T-helper 22 cell (primary cell): ENCODE measurements at regions not wholly inside any gene's neighbourhood (a gene's known extent, or its start where the extent isn't known, plus 50 kb on each side); places are given as distances from the start of the nearest gene placed in this dataset.
"Not testable (repeated sequence)": the region's sequence is repeated elsewhere in the genome, so short reads cannot be mapped to it uniquely, and the experiment has no call there.

Experiments used
- DNase-seq: peaks from one replicate; pipeline ENCODE4 v3.0.0-alpha.2; 2020; ENCODE audit warnings: low read depth

DNA sequence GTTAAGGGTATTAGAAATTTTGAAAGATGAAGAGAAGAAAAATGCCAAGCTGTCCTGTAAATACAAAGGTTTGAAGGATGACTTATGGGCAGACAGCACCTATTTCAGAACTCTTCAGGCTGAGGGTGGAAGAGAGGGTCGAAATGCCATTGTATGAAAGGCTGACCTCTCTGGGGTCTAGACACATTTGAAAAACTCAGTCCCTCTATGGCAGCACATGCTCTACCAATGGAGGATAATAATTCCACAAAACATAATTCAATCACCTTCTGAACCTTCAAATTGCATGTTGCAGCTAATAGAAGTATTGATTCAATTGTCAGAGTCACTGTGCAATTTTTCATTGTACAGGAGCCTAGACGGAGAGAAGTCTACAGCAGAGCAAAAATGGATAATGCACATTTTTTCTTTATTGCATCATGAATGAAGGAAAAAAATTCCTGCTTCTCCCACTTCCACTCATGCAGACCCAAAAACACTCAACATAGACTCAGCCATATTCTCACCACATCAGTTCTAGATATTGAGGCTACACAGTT lies 569.1 kb downstream of the TBL1XR1 start:
- no peak for DNase-seq

DNA sequence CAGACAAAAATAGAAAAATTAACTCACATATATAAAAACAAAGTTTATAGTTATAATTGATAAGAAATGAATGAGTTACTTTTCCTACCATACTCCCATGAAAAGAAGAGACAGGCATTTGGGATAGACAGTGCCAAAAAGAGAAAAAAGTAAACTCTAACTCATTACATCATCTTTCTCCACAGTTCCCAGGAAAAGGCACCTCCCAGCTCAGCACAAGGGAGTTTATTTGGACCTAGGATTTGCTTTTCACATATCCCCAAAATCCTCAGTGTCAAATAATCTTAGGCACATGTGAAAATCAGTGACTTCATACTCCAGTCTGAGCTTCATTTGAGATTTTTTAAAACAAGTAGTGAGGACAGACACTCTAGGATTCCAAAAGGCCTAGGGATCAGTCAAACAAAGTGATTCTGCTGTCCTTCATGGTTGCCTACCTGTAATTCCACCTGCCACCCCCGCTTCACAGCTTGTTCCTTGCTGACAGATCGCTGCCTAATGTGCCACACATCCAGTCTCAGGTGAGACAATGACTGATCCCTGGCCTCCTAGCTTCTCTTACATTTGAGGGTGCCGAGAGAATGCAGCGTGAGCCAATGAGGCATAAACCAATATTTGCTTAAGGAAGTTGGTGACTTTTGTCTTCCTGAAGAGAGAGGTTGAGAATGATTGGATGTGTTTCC lies 573.7 kb downstream of the TBL1XR1 start:
- no peak for DNase-seq

DNA sequence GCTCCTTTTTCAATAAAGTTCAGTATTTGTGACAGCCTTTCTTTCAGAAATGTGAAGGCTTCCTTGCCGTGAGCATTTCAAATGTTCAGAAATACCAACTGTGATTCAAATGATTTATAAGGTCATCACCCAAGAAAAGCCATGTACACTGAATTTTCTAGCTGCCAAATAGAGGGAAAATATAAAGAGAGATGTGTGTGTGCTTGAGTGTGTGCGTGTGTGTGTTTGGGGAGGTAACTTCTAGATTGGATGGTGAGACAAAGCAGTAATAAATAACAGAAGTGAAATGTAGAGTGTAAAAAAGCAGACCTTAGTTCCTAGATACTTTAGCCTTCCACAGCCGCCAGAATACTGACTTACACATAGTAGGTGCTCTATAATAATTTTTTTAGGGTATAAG lies 577.4 kb downstream of the TBL1XR1 start:
- DNase-seq, result no peak

DNA sequence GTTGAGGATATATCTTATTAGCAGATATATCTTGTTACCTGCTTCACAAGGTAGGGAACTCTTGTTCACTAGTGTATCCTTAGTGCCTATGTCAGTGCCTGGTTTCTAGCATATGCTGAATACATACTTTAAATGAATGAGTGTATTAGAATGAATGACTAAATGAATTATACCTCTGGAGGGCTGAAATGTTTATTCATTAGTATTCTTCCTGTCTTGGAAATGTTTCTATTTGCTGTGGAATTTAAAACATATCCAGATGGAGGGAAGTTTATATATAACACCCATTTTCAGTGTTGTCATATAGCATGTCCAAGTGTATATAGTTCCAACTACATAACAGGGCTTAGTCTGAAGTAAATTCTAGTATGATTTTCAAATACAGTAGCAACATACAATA lies 581.5 kb downstream of the TBL1XR1 start:
- no peak for DNase-seq

DNA sequence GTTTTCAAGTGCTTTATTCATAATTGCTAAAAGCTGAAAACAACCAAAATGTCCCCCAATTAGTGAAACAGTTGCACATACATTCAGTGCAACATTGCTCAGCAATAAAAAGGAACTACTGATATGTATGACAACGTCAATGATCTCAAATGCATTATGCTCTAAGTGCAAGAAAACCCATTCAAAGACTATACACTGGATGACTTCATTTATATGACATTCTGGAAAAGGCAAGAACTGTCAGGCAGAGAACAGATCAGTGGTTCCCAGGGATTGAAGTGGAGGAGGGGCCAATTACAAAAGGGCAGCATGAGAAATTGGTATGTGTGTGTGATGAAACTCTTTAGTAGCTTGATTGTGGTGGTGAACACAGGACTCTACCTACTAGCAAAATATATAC lies 585.6 kb downstream of the TBL1XR1 start:
- DNase-seq, result no peak

DNA sequence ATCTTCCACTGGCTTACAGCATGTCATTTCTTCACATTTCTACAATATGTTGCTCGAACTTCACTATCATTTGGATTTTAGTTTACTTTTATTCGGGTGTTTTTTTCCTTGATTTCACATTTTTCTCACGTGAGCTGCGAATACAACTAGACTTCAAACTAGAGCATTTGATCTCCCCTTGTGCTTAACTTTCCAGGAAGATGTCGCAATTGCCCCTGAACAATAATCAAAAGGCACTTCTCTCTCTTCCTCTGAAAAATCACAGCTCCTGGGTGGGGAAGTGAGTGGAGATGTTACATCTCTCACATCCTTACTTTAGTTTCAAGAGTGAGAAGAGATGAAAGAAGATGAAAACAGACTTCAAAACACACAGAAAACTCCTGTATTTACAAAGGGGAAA lies 587.9 kb downstream of the TBL1XR1 start:
- DNase-seq, result no peak

DNA sequence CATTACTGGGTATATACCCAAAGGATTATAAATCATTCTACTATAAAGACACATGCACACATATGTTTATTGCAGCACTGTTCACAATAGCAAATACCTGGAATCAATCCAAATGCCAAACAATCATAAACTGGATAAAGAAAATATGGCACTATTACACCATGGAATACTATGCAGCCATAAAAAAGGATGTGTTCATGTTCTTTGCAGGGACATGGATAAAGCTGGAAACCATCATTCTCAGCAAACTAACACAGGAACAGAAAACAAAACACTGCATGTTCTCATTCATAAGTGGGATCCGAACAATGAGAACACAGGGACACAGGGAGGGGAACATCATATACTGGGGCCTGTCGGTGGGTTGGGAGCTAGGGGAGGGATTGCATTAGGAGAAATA lies 591.7 kb downstream of the TBL1XR1 start:
- DNase-seq, result not testable (repeated sequence)

DNA sequence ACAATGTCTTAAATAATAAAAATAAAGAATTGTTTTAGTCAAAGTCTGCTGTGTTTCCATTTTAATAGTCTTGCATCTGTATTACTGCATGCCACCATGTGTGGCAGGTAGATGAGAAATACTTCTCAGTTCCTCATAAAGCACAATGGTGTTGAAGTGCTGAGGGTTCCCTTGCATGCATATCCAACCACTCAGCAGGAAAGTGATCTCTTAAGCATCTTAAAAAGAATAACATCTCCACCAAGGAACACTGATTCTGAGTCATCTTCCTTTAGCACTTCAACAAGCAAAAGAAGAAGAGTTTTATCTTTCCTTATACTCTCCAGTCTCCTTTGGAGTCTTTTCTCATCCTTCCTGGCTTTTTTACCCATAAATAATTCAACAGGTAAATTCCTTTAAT lies 602.0 kb downstream of the TBL1XR1 start:
- no peak for DNase-seq

DNA sequence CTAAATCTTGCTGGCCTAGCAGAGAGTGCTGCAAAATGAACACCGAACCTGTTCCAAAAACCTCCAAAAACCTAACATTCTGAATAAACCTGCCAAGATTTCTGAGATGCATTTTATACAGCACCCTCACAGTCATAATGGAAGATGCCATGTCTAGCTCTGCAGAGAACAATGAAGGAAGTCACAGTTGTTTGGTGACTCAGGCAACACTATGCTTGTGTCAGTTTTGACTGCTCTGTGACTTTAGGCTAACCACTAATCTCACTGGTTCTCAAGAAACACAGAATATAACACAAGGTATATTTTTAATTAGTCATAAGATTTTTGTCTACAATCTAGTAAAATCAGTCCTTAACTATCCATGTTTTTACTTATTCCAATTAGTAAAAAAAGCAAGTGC lies 606.6 kb downstream of the TBL1XR1 start:
- DNase-seq, result no peak

DNA sequence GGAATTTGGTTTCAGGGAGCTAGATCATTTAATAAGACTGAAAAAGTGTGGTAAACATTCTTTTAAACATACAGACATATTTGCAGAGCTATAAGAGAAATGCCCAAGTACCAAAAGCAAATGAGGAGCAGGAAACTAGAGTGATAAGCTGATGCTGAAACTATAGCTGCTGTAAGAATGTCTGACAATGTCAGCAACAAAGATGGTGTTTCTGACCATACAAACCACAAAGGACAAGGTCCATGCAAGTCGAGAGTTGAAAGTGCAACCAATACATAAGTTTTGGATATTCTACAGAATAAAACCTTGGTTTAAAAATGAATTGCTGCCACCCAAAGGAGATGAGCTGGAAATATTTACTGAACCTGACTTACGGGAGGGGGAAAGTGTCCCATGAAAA lies 610.2 kb downstream of the TBL1XR1 start:
- no peak for DNase-seq

DNA sequence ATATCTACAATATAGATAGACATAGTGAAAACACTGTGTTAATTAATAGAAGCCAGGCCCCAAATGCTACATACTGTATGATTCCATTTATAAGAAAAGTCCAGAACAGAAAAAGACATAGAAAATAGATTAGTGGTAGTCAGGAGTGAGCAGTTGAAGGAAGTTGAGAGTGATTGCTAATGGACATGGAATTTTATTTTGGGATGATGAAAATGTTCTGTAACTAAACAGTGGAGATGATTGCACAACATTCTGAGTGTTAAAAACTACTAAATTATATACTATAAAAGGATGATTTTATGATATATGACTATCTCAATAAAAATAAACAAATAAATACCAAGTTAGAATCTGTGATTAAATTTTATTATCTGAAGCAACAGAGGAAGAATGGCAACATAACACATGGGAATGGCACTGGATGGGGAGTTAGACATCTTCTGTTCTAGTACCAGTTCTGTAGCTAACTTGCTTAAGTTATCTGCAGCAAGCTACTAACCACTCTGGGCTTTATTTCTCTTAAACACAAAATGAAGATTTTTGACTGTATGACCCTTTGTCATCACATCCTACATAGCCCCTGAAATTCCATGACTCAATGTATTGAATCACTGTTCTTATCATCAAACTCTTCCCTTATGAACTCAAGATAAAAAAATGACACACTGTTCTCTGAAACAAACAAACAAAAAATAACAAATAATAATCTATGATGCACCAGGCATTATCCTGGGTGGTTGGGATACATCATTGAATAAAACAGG lies 612.7 kb downstream of the TBL1XR1 start:
- DNase-seq, result no peak

DNA sequence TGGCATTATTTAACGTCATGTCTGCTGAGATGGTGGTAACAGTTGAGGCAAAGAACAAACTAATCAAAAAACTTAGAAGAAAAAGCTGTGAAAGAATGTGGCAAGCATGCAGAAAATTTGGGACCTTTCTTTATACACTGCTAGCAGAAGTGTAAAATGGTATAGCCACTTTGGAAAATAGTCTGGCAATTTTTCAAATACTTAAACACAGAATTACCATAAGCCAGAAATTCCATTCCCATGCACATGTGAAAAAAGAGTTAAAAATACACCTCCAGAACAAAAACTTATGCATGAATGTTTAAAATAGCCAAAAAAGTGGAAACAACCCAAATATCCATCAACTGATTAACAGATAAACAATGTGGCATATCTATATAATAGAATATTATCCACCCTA lies 613.3 kb downstream of the TBL1XR1 start:
- DNase-seq, result no peak

DNA sequence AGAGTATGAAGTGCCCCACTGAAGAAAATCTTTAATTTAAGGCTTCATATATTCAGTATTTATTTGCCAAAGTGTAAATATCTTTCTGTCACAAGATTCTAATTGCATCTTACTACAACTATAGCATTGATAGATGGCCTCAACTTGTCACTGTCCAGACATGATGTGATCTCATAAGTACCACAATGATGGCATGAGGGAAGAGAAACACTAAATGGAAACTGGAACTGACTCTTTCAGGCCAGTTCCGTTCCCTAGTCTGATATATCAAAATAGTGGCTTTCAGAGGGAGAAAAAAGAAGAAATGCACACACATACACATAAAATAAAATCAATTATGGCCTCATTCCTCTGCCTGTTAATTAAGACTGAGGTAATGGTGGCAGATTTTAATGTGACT lies 615.7 kb downstream of the TBL1XR1 start:
- no peak for DNase-seq

DNA sequence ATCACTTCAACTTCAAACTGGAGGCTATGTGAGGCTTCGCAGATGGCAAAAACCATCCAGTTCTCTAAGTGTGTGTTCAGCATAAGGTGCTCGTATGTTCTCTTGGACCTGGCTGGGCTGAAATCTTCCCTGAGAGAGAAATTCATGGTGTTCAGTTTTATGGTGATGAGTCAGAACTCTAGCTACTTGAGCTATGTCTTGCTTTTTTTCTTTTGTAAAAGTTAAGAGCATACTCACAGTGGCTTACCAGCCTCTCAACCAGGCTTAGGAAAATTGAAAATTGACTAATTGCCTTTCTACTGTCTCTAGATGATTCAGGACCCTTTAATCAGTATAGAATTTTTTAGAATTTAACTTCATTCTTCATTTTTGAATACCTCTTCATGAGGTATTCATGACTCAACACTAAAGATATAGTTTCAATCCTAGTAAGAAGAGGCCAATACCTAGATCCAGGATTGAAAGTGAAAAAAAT lies 617.5 kb downstream of the TBL1XR1 start:
- no peak for DNase-seq

DNA sequence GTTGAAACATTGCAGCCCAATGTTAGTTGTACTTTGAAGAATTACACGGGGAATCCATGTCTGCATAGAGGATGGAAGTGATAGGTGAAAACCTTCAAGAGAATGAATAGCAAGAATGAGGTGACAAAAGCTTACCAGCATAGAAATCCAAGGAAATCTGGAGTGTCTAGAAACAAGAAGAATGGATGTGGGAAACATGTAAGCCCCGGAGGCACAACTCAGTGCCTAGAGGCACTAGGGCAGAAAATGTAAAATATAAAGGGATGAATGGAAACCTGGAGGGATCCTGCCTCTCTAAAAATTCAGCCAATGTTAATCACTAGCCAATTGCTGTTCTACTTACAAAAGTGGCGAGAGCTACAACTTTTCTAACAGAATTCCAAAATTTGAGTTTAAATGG lies 619.0 kb downstream of the TBL1XR1 start:
- DNase-seq, result no peak

DNA sequence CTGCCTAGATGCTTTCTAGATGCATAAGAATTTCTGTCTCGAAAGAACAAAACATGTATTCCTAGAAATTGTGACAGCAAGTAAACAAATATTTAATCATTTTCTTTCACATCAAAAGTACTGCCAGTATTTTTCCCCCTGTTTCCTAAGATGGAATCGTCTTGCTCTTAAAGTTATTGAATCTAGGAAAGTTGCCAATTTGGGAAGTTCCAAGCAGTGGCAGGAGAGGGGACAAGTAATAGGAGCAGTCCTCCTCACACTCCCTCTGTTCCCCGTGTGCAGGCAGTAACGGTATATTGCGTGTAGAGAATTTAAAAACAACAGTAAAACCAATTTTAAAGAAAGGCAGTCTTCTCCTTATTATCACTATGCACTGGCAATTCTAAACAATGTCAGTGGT lies 619.8 kb downstream of the TBL1XR1 start:
- DNase-seq, result no peak

DNA sequence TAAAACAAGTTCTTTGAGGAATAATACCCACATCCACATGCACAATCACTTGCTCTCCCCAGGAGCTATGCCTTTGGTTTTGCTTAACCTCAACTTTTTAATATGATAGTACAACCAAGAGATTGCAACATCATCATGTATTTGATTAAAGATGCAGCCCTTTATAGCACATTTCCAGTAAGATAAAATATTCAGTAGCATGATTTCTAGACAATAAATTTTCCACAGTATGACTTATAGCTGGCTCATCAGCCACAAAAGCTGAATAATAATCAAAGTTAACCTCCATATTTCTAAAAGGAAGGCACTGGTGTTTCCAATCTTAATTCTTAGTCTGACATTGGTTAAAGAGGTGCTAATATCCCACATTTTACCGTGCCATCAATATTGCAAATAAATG lies 622.5 kb downstream of the TBL1XR1 start:
- DNase-seq, result no peak

DNA sequence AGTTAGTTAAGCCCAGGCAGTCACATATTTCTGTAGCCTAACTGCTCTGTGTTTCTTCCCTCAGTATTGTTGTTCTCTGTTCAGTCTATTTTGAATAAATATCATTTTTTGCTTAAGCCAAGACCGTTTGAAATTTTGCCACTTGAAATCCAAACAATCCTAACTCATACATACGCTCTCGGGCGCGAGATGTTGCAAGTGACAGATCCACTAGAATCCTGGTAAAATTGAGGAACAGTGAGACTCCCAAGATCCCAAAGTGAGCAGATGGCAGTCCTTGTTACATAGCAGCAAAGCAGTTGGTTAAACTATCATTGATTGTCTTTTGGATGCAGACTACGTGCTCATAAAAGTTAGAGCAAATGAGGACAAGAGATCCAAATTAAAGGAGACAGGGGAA lies 625.4 kb downstream of the TBL1XR1 start:
- DNase-seq, result no peak

DNA sequence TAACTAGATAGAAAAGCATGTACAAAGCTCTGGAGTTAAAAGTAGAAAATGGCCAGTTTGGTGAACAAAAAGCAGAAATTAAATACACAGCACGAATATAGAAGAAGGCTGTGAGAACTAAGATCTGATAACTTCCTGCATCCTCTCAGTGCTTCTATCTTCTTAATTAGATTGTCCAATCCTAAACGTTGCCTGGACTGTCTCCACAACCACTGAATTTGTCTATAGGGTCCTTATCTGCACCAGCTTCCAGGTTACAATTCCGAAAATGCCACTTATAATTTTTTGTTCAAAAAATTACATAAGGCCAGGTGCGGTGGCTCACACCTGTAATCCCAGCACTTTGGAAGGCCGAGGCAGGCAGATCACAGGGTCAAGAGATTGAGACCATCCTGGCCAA lies 626.3 kb downstream of the TBL1XR1 start:
- no peak for DNase-seq

DNA sequence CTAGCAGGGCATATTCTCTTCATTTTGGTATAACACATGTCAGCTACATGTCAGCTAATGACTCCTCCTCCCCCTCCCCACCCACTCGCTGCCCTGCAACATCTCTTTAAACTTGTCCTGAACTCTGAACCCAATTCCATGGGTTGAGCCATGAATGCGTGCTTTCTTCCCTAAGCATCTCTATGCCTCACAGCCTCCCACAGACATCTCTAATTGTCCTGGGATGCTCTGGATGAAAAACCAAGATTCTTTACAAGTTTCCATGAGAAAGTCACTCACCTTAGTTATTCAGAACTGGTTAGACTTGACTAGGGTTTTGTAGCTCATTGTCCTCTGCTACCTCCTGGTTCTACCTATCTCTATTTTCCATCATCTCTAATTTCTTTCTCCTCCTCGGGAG lies 629.1 kb downstream of the TBL1XR1 start:
- no peak for DNase-seq

DNA sequence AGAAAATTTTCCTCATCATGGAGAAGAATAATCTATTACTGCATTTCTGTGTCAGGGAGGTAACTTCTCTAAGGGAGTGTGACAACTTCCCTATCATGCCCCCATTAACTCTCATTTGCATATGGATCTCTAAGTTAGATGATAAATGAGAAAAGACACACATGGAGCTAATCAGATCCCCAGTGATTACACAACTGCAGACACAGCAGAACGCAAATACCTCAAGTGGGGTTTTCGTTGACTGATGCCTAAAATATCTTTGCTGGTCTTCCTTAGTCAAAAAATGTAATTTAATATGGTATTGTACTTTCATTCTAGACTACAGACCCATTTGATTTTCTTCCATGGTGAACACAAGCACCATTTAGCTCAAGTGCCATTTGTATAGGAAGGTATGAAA lies 630.5 kb downstream of the TBL1XR1 start:
- no peak for DNase-seq

DNA sequence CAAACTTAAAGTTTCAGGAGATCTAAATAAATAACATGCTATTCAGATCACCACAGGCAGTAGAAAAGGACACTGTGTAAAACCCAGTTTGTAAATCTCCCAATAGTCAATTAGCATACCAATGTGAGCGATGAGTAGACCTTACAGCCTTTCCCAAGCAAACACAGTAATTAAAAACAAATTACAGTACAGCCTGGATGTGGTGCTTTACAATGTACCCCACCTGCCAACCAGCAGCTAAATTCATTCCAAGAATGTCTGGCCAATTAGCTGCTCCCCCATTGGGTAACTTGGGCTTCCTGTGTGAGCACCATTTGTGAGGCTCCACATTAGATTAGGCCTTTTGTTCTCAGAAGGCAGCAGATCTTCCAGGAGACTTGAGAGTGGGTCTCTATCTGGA lies 635.0 kb downstream of the TBL1XR1 start:
- no peak for DNase-seq

DNA sequence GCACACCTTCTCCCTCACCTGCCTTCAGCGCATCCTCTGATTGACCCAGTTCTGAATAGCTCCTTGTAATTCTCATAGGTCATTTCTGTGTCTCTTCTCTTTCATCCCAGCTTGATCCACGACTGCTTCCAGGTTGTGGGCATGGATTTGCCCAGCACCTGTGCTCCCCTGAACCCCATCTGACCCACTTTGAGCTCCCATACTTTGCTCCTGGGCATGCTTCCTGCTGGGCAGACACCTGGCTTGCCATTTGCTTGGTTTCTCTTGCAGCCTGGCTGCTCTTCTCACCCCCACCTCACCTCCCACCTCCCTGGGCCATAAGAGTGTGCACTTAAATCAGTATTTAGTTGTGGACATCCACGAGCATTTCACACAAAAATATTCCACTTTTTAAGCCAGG lies 635.5 kb downstream of the TBL1XR1 start:
- DNase-seq, result no peak
